CD14-positive monocyte (primary cell): ENCODE measurements at regions not wholly inside any gene's neighbourhood (a gene's known extent, or its start where the extent isn't known, plus 50 kb on each side); places are given as distances from the start of the nearest gene placed in this dataset.
"Not testable (repeated sequence)": the region's sequence is repeated elsewhere in the genome, so short reads cannot be mapped to it uniquely, and the experiment has no call there.

Experiments
- DNase-seq, 3 donors: peaks; one replicate each; pipeline ENCODE4 v3.0.0-alpha.2; 2011 to 2022
- H2AFZ ChIP-seq: 2 replicates; pipeline ENCODE4 v1.6.0; 2012; ENCODE audit warnings: mild to moderate bottlenecking, low read depth, low read length, inconsistent platforms; ENCODE audit not compliant: insufficient read depth, poor library complexity, severe bottlenecking
- H3K27ac ChIP-seq, 2 donors: 1 replicate in 1 of 2; 2 replicates in 1 of 2; pipeline ENCODE4 v1.5.1; 2012 to 2013; ENCODE audit warnings: low read length in 2 of 2, control low read depth in 1 of 2, inconsistent platforms in 1 of 2, low read depth in 1 of 2, mild to moderate bottlenecking in 1 of 2
- H3K27me3 ChIP-seq, 2 donors: one replicate each; pipeline versions ENCODE4 v1.6.0 to v1.6.1; 2011 to 2013; ENCODE audit warnings: low read length in 2 of 2; ENCODE audit not compliant: control insufficient read depth in 2 of 2, insufficient read depth in 2 of 2
- H3K36me3 ChIP-seq, 2 donors: replicated peaks in 1 of 2; 1 replicate in 1 of 2; 2 replicates in 1 of 2; pipeline versions ENCODE4 v1.5.1 to v1.6.1; 2012 to 2013; ENCODE audit warnings: low read length in 2 of 2, control low read depth in 1 of 2, inconsistent platforms in 1 of 2, mild to moderate bottlenecking in 1 of 2; ENCODE audit not compliant: insufficient read depth in 2 of 2, control insufficient read depth in 1 of 2
- H3K4me1 ChIP-seq, 2 donors: 1 replicate in 1 of 2; 2 replicates in 1 of 2; pipeline versions ENCODE4 v1.5.1 to v1.6.1; 2012 to 2013; ENCODE audit warnings: low read length in 2 of 2, control low read depth in 1 of 2, inconsistent platforms in 1 of 2, mild to moderate bottlenecking in 1 of 2, moderate library complexity in 1 of 2; ENCODE audit not compliant: insufficient read depth in 2 of 2, control insufficient read depth in 1 of 2
- H3K4me2 ChIP-seq: replicated peaks from 2 replicates; pipeline ENCODE3; 2012; ENCODE audit warnings: low read length, moderate library complexity, mild to moderate bottlenecking; ENCODE audit not compliant: poor library complexity, severe bottlenecking; ENCODE audit errors: extremely low read depth
- H3K4me3 ChIP-seq, 3 experiments: fragments of 200-600 bp in 1 of 3; sonication (generic) in 1 of 3; replicated peaks in 1 of 3; 1 replicate in 2 of 3; 2 replicates in 1 of 3; pipeline ENCODE4 v1.5.1; 2011 to 2013; ENCODE audit warnings: low read length in 3 of 3, mild to moderate bottlenecking in 3 of 3, control low read depth in 2 of 3, low read depth in 2 of 3, inconsistent platforms in 1 of 3, moderate library complexity in 1 of 3
- H3K79me2 ChIP-seq: 2 replicates; pipeline ENCODE4 v1.6.0; 2012; ENCODE audit warnings: mild to moderate bottlenecking, control low read depth, inconsistent platforms, low read length, moderate library complexity; ENCODE audit not compliant: insufficient read depth
- H3K9ac ChIP-seq: 2 replicates; pipeline ENCODE4 v1.6.0; 2017; ENCODE audit warnings: low read length, mild to moderate bottlenecking; ENCODE audit not compliant: insufficient read depth, poor library complexity, severe bottlenecking
- H3K9me3 ChIP-seq, 2 donors: replicated peaks in 1 of 2; 1 replicate in 1 of 2; 2 replicates in 1 of 2; pipeline versions ENCODE4 v1.5.1 to v1.6.1; 2012 to 2013; ENCODE audit warnings: low read length in 2 of 2, control low read depth in 1 of 2; ENCODE audit not compliant: control insufficient read depth in 1 of 2, insufficient read depth in 1 of 2
- H4K20me1 ChIP-seq: 2 replicates; pipeline ENCODE4 v1.6.0; 2012; ENCODE audit warnings: mild to moderate bottlenecking, low read length, control low read depth, moderate library complexity; ENCODE audit not compliant: insufficient read depth
- H3K27ac Mint-ChIP-seq, 7 donors: one replicate each; pipeline ENCODE4 v1.8.0; 2020; ENCODE audit warnings: mild to moderate bottlenecking in 7 of 7, mixed read lengths in 7 of 7, moderate library complexity in 6 of 7, inconsistent platforms in 2 of 7
- H3K27me3 Mint-ChIP-seq, 3 donors: one replicate each; pipeline ENCODE4 v1.8.0; 2021 to 2022; ENCODE audit warnings: low read depth in 3 of 3, mild to moderate bottlenecking in 3 of 3, mixed read lengths in 3 of 3, moderate library complexity in 3 of 3, inconsistent platforms in 1 of 3
- H3K36me3 Mint-ChIP-seq, 2 donors: one replicate each; pipeline ENCODE4 v1.8.0; 2020; ENCODE audit warnings: mixed read lengths in 2 of 2, inconsistent platforms in 1 of 2, mild to moderate bottlenecking in 1 of 2
- H3K4me1 Mint-ChIP-seq: one replicate; pipeline ENCODE4 v1.8.0; 2020; ENCODE audit warnings: mild to moderate bottlenecking, mixed read lengths
- H3K4me3 Mint-ChIP-seq, 2 donors: one replicate each; pipeline ENCODE4 v1.8.0; 2020; ENCODE audit warnings: mild to moderate bottlenecking in 2 of 2, mixed read lengths in 2 of 2, moderate library complexity in 1 of 2
- H3K9me3 Mint-ChIP-seq, 7 donors: one replicate each; pipeline ENCODE4 v1.8.0; 2020 to 2022; ENCODE audit warnings: mixed read lengths in 7 of 7, mild to moderate bottlenecking in 6 of 7, moderate library complexity in 6 of 7, inconsistent platforms in 2 of 7
- WGBS: methylation state at CpG from one replicate; pipeline ENCODE4 v1.1.5; 2013; ENCODE audit warnings: missing lambda C conversion rate; ENCODE audit not compliant: insufficient coverage; 5-methylcytosine and 5-hydroxymethylcytosine counted together
- intact Hi-C, 2 donors: fragments of 100-400 bp; cut with micrococcal nuclease; formaldehyde crosslinking; loops; one replicate each; pipeline versions ENCODE4 v1.15.0 to v1.15.1; 2023
- TF ChIP-seq, protein P1 (sequence below): fragments of 200-600 bp; IDR thresholded peaks from one replicate; pipeline ENCODE4 v1.8.0; 2022; ENCODE audit warnings: antibody characterized with exemption, mild to moderate bottlenecking

DNA sequence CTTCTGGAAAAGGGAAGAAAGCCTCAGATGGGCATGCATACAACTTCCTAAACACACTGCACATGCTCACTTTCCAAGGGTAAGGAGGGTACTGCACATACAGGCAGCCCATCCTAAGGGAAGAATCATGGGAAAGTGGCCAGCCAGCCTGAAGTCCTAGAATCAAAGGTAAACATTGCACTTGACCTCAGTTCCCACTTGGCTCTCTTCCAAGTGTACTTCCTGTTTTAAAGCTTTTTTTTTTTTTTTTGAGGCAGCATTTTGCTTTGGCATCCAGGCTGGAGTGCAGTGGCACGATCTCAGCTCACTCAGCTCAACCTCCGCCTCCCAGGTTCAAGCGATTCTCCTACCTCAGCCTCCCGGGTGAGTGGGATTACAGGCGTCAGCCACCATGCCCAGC is 225.3 kb upstream of the EPHA7 start:
- Histone ChIP-seq H4K20me1 (no peaks in the 10 kb centered on the region), H3K4me1 (no peaks in the 10 kb centered on the region), H3K9ac (no peak overlapping the region), H3K36me3 (no peaks in the 10 kb centered on the region), H3K27me3 (no peaks in the 10 kb centered on the region), H3K4me3 (no peak overlapping the region), H2AFZ (no peak overlapping the region), H3K9me3 (peaks cover 0 to 6% of the 10 kb centered on the region in 2 donors), H3K4me2 (no peak overlapping the region), H3K79me2 (no peaks in the 10 kb centered on the region), H3K27ac (no peak overlapping the region)
- H3K4me3 Mint-ChIP-seq: no peak overlapping the region
- peaks cover 0 to 8% (median 2%) of the 10 kb centered on the region in 7 donors for H3K9me3 Mint-ChIP-seq
- WGBS: no CpG with 5 or more reads among the region's 5 CpGs
- intact Hi-C loops: no loop called here
- H3K27ac Mint-ChIP-seq: no peak overlapping the region
- H3K4me1 Mint-ChIP-seq: no peaks in the 10 kb centered on the region
- DNase-seq: no peak
- TF ChIP-seq, protein P1, sequence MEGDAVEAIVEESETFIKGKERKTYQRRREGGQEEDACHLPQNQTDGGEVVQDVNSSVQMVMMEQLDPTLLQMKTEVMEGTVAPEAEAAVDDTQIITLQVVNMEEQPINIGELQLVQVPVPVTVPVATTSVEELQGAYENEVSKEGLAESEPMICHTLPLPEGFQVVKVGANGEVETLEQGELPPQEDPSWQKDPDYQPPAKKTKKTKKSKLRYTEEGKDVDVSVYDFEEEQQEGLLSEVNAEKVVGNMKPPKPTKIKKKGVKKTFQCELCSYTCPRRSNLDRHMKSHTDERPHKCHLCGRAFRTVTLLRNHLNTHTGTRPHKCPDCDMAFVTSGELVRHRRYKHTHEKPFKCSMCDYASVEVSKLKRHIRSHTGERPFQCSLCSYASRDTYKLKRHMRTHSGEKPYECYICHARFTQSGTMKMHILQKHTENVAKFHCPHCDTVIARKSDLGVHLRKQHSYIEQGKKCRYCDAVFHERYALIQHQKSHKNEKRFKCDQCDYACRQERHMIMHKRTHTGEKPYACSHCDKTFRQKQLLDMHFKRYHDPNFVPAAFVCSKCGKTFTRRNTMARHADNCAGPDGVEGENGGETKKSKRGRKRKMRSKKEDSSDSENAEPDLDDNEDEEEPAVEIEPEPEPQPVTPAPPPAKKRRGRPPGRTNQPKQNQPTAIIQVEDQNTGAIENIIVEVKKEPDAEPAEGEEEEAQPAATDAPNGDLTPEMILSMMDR: no peak
- peaks cover 0 to 2% (median 0%) of the 10 kb centered on the region in 3 donors for H3K27me3 Mint-ChIP-seq
- H3K36me3 Mint-ChIP-seq: no peaks in the 10 kb centered on the region

DNA sequence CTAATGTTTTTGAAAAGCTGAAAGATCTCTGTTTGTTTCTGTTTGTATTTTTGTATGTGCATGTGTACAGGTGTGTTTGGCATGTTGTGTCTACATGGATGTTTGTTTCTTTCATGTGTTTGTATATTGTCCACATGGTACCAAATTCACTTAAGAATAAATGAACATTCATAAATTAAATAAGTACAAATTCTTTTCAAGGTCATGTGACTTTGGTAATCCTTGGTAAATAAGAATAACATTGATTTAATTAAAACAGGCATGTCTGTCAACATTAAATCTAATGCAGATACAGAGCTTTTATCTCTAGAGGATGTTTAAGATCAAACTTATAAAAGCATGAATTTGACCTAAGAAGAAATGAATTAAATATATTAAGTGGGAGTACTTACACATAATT is 219.8 kb upstream of the EPHA7 start:
- H3K27ac Mint-ChIP-seq: no peak overlapping the region
- Histone ChIP-seq H3K27ac (no peak overlapping the region), H3K4me2 (no peak overlapping the region), H3K27me3 (no peaks in the 10 kb centered on the region), H3K9ac (no peak overlapping the region), H3K9me3 (peaks cover 0 to 6% of the 10 kb centered on the region in 2 donors), H3K4me1 (no peaks in the 10 kb centered on the region), H3K36me3 (no peaks in the 10 kb centered on the region), H4K20me1 (no peaks in the 10 kb centered on the region), H2AFZ (no peak overlapping the region), H3K79me2 (no peaks in the 10 kb centered on the region), H3K4me3 (no peak overlapping the region)
- H3K36me3 Mint-ChIP-seq: no peaks in the 10 kb centered on the region
- no peaks in the 10 kb centered on the region for H3K4me1 Mint-ChIP-seq
- no peaks in the 10 kb centered on the region for H3K27me3 Mint-ChIP-seq
- peaks cover 0 to 8% (median 2%) of the 10 kb centered on the region in 7 donors for H3K9me3 Mint-ChIP-seq
- H3K4me3 Mint-ChIP-seq: no peak overlapping the region
- no peak for DNase-seq
- TF ChIP-seq, protein P1: no peak
- intact Hi-C loops: no loop called here

DNA sequence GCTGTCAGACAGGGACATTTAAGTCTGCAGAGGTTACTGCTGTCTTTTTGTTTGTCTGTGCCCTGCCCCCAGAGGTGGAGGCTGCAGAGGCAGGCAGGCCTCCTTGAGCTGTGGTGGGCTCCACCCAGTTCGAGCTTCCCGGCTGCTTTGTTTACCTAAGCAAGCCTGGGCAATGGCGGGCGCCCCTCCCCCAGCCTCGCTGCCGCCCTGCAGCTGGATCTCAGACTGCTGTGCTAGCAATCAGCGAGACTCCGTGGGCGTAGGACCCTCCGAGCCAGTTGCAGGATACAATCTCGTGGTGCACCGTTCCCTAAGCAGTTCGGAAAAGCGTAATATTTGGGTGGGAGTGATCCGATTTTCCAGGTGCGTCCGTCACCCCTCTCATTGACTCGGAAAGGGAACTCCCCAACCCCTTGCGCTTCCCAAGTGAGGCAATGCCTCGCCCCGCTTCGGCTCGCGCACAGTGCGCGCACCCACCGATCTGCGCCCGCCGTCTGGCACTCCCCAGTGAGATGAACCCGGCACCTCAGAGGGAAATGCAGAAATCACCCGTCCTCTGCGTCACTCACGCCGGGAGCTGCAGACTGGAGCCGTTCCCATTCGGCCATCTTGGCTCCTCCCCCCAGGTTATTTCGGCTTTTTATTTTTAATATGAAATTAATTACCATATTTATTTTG is 217.8 kb upstream of the EPHA7 start:
- H3K27ac Mint-ChIP-seq: not testable (repeated sequence)

More for the DNA sequence above, 217.8 kb upstream of the EPHA7 start:
- H3K4me1 ChIP-seq, DNase-seq, H3K9me3 ChIP-seq, H3K9me3 Mint-ChIP-seq, H3K4me1 Mint-ChIP-seq, H3K36me3 ChIP-seq, intact Hi-C loops, H3K4me2 ChIP-seq, H3K79me2 ChIP-seq, H3K9ac ChIP-seq, H3K36me3 Mint-ChIP-seq, H3K27ac ChIP-seq, H4K20me1 ChIP-seq, H2AFZ ChIP-seq, H3K4me3 ChIP-seq, H3K27me3 ChIP-seq, H3K27me3 Mint-ChIP-seq, H3K4me3 Mint-ChIP-seq: not testable (repeated sequence)
- WGBS: 100% methylated on average over 4 of the region's 38 CpGs
